ENCODE measurements at regions not wholly inside any gene's neighbourhood (a gene's known extent, or its start where the extent isn't known, plus 50 kb on each side); places are given as distances from the start of the nearest gene placed in this dataset.
"Not testable (repeated sequence)": the region's sequence is repeated elsewhere in the genome, so short reads cannot be mapped to it uniquely, and the experiment has no call there.

DNA sequence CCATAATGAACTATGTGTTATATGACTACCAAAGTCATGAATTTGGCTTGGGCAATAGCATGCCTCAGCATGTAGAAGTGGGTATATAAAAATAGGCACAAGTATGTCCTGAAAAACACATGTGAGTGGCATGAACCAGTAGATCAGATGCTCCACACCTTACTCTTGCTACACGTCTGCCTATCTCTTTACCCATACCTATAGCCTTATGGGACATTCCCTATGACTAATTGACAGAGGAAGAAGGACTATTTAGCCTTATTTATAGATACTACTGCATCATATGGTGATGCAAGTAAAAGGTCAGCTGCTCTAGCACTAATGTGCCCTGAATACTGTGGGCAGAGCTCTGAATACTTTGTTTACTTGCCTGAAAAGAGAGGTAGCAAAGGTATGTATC, 81.0 kb upstream of the ZPLD1 start:
- DNase-seq (ENCODE audit: low spot score) (no peak), ATAC-seq (ENCODE audit: low FRiP score) (no peak)
- TF ChIP-seq, protein P1, sequence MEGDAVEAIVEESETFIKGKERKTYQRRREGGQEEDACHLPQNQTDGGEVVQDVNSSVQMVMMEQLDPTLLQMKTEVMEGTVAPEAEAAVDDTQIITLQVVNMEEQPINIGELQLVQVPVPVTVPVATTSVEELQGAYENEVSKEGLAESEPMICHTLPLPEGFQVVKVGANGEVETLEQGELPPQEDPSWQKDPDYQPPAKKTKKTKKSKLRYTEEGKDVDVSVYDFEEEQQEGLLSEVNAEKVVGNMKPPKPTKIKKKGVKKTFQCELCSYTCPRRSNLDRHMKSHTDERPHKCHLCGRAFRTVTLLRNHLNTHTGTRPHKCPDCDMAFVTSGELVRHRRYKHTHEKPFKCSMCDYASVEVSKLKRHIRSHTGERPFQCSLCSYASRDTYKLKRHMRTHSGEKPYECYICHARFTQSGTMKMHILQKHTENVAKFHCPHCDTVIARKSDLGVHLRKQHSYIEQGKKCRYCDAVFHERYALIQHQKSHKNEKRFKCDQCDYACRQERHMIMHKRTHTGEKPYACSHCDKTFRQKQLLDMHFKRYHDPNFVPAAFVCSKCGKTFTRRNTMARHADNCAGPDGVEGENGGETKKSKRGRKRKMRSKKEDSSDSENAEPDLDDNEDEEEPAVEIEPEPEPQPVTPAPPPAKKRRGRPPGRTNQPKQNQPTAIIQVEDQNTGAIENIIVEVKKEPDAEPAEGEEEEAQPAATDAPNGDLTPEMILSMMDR (IDR thresholded peaks at IDR 0.05) = no peak

DNA sequence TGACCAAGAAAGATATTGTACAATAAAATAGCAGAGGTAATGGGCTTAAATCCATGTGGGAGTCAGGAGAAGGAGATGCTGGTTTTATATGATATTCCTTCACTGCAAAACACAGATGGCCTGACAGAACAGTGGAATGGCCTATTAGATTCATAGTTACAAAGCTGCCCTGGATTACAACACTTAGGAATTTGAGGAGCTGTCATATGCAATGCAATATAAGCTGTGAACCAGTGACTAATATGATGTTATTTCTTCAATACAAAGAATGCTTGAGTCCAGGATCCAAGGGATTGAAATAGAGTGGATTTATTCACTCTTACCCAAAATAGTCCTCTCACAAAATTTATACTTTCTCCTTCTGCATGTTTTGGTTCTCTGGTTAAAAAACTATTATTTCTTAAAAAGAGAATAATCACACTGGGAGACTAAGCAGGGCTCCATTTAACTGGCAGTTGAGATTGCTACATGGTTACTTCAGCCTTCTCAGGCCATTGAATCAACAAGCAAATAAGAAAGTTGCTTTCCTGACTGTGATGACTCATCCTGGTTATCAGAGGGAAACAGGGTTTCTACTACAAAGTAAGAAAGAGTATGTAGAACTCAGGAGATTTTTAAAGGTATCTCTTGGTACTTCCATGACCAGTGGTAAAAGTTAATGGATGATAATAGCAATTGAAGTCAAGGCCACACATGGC, 79.8 kb upstream of the ZPLD1 start:
- DNase-seq (ENCODE audit: low spot score) = no peak
- TF ChIP-seq, protein P1 (IDR thresholded peaks at IDR 0.05) = no peak
- no peak for ATAC-seq (ENCODE audit: low FRiP score)

DNA sequence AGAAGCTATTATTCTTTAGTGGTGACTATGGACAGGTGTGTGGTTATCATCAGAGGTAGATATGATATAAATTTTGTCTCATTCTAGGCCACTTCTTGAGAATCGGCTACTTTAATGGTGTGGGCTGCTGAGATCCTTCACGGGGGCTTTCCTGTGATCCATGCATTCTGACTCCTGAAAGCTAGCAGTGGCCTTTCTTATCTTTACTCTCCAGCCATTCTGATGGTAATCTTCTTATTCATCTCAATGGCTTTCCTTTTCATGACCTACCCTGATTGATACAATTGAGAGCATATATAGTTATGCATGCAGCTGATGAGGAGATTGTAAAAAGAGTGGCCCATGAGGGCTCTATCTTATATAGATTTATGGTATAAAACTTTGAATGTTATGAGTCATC, 78.3 kb upstream of the ZPLD1 start:
- DNase-seq (ENCODE audit: low spot score) (no peak), ATAC-seq (ENCODE audit: low FRiP score) (no peak)
- TF ChIP-seq, protein P1 (IDR thresholded peaks at IDR 0.05) = no peak

DNA sequence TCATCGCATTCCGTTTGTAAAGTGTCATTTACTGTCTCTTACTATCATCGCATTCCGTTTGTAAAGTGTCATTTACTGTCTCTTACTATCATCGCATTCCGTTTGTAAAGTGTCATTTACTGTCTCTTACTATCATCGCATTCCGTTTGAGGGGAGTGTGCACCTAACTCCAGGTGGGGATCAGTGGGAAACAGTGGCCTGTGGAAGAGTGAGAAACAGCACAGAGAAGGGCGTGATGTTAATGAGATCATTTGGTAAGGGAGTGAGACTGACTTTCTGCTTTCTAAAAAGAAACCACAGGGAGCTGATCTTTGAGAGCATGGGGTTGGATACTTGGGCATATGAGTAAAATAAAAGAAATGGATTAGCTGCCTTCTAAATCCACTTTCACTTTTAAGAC, 77.5 kb upstream of the ZPLD1 start:
- not testable (repeated sequence) for ATAC-seq (ENCODE audit: low FRiP score); DNase-seq (ENCODE audit: low spot score)

DNA sequence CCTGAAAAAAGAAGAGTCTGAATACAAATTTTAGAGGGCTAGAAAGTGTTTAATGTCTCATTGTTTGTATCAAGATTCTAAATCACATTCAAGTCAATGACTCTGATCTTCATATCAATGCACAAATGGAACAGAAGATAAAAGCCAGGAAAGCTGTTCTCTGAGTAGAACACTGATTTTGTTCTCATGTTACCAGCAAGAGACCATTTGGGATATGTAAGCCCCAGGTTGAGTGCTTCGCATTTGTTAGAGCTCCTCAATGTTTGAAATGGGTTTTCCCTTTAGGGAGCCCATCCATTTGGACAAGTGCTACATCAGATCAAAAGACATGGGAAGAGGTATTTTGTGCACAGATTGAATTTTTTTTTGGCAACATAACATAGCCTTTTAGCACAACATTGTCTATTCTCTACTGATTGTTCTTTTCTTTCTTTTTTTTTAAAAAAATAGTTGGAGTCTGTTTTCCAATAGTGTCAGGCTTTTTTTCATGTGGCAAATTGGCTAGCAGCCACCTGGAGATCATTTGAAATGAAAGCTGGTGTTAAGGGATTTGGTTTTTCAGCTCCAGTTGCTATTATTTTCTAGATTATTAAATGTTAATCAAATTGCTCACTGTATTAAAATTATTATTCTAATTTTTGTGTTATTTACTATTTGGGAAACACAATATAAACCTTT, 74.5 kb upstream of the ZPLD1 start:
- TF ChIP-seq, protein P1 (IDR thresholded peaks at IDR 0.05) = no peak
- ATAC-seq (ENCODE audit: low FRiP score) (no peak), DNase-seq (ENCODE audit: low spot score) (no peak)

DNA sequence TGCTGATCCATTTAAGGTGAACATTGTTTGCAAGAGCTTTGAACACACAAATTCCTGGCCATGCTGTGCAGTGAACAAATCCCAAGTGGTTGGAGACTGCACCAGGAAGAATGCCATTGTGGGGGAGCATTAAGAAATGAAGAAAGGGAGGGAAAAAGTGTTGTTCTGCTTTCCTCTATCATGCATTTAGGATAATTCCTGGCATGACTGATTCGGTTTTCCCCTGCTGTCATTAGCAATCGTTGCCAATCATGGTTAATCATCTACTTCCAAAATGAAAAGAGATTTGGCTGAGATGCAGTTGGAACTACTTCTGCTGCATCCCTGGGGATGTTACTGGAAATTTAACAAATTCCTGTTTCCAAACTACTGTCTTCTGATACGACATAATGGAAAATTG, 73.7 kb upstream of the ZPLD1 start:
- DNase-seq (ENCODE audit: low spot score) = no peak
- TF ChIP-seq, protein P1 (IDR thresholded peaks at IDR 0.05) = no peak
- ATAC-seq (ENCODE audit: low FRiP score) = no peak

DNA sequence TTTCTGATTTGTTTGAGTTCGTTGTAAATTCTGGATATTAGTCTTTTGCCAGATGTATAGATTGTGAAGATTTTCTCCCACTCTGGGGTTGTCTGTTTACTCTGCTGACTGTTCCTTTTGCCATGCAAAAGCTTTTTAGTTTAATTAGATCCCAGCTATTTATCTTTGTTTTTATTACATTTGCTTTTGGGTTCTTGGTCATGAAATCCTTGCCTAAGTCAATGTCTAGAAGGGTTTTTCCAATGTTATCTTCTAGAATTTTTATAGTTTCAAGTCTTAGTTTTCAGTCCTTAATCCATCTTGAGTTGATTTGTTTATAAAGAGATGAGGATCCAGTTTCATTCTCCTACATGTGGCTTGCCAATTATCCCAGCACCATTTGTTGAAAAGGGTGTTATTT, 68.7 kb upstream of the ZPLD1 start:
- DNase-seq (ENCODE audit: low spot score) = not testable (repeated sequence)

DNA sequence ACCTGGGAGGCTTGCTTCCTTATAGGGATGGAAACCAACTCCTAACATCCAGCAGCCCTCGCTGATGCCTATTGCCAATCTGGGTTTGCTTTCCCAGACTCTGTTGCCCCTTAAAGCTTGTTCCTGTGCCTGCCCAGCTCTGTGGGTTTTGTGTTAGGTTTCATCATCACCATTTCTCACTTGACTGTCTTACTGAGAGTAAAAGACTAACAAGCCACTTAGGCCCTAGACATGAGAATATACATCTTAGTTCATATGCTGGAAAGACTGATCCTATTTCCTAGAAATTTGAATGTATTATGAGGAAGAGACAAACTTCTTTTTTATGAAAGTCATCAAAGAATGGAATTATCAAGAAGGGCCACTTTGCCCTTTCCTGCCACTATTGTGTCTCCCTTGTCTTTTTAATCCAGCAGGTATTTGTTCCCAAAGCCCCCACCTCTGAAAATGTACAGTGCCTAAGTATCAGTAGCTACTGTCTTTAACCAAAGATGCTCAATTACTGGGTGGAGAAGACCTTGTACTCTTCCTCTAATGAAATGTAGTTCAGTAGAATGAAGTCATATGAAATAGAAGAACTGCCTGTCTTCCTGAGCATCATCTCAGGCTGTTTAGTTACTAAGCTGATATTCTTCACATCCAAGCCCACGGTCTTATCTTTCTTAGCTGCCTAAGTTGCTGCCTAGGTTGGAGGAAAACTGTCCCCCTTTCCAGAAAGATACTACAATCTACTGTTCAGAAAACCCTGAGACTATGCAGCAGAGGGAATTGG, 59.8 kb upstream of the ZPLD1 start:
- DNase-seq (ENCODE audit: low spot score) = no peak
- TF ChIP-seq, protein P1 (IDR thresholded peaks at IDR 0.05) = no peak
- ATAC-seq (ENCODE audit: low FRiP score) = no peak

More for the DNA sequence above, 68.7 kb upstream of the ZPLD1 start:
- not testable (repeated sequence) for ATAC-seq (ENCODE audit: low FRiP score)
